Trophoblast cell (in vitro differentiated cells and primary cell): ENCODE measurements at regions not wholly inside any gene's neighbourhood (a gene's known extent, or its start where the extent isn't known, plus 50 kb on each side); places are given as distances from the start of the nearest gene placed in this dataset.
"Not testable (repeated sequence)": the region's sequence is repeated elsewhere in the genome, so short reads cannot be mapped to it uniquely, and the experiment has no call there.

Experiments
- DNase-seq, 2 donors: peaks; one replicate each; pipeline ENCODE4 v3.0.0-alpha.2; 2016
- H2AFZ ChIP-seq: 2 replicates; pipeline ENCODE4 v1.6.1; 2013; ENCODE audit warnings: low read length, moderate library complexity, mild to moderate bottlenecking; ENCODE audit not compliant: insufficient read depth, poor library complexity
- H2AK5ac ChIP-seq: 2 replicates; pipeline ENCODE4 v1.6.1; 2013; ENCODE audit warnings: mild to moderate bottlenecking, low read length
- H2BK120ac ChIP-seq: 2 replicates; pipeline ENCODE4 v1.6.1; 2013; ENCODE audit warnings: low read length, mild to moderate bottlenecking, moderate library complexity; ENCODE audit not compliant: insufficient read depth, poor library complexity
- H2BK12ac ChIP-seq: 2 replicates; pipeline ENCODE4 v1.6.1; 2013; ENCODE audit warnings: mild to moderate bottlenecking, low read length, moderate library complexity
- H2BK5ac ChIP-seq: 2 replicates; pipeline ENCODE4 v1.6.1; 2013; ENCODE audit warnings: low read length, low read depth, moderate library complexity, mild to moderate bottlenecking; ENCODE audit not compliant: poor library complexity
- H3K14ac ChIP-seq: 2 replicates; pipeline ENCODE4 v1.6.1; 2013; ENCODE audit warnings: mild to moderate bottlenecking, low read length
- H3K18ac ChIP-seq: 2 replicates; pipeline ENCODE4 v1.6.1; 2013; ENCODE audit warnings: mild to moderate bottlenecking, low read length
- H3K23ac ChIP-seq: 2 replicates; pipeline ENCODE4 v1.6.1; 2013; ENCODE audit warnings: low read length
- H3K27ac ChIP-seq: 2 replicates; pipeline ENCODE4 v1.5.1; 2013; ENCODE audit warnings: low read depth, mild to moderate bottlenecking, inconsistent platforms, low read length, moderate library complexity
- H3K27me3 ChIP-seq: 2 replicates; pipeline ENCODE4 v1.6.1; 2013; ENCODE audit warnings: inconsistent platforms, mild to moderate bottlenecking, low read length, moderate library complexity; ENCODE audit not compliant: insufficient read depth
- H3K36me3 ChIP-seq, 2 experiments: 1 replicate in 1 of 2; 2 replicates in 1 of 2; pipeline ENCODE4 v1.6.1; 2013; ENCODE audit warnings: low read length in 2 of 2, mild to moderate bottlenecking in 2 of 2, moderate library complexity in 1 of 2; ENCODE audit not compliant: insufficient read depth in 2 of 2, control insufficient read depth in 1 of 2
- H3K4ac ChIP-seq: 2 replicates; pipeline ENCODE4 v1.6.1; 2013; ENCODE audit warnings: low read depth, mild to moderate bottlenecking, low read length, moderate library complexity
- H3K4me1 ChIP-seq, 2 experiments: 1 replicate in 1 of 2; 2 replicates in 1 of 2; pipeline ENCODE4 v1.6.1; 2013; ENCODE audit warnings: low read length in 2 of 2, mild to moderate bottlenecking in 2 of 2, moderate library complexity in 1 of 2; ENCODE audit not compliant: insufficient read depth in 2 of 2, control insufficient read depth in 1 of 2
- H3K4me2 ChIP-seq: 2 replicates; pipeline ENCODE4 v1.6.1; 2013; ENCODE audit warnings: inconsistent platforms, mild to moderate bottlenecking, low read length, moderate library complexity
- H3K4me3 ChIP-seq: 2 replicates; pipeline ENCODE4 v1.5.1; 2013; ENCODE audit warnings: mild to moderate bottlenecking, low read depth, low read length, inconsistent platforms
- H3K79me1 ChIP-seq: one replicate; pipeline ENCODE4 v1.6.1; 2013; ENCODE audit warnings: low read length
- H3K79me2 ChIP-seq: 2 replicates; pipeline ENCODE4 v1.6.1; 2013; ENCODE audit warnings: low read length, mild to moderate bottlenecking; ENCODE audit not compliant: control insufficient read depth, insufficient read depth, poor library complexity
- H3K9ac ChIP-seq: 2 replicates; pipeline ENCODE4 v1.6.1; 2013; ENCODE audit warnings: mild to moderate bottlenecking, low read length
- H3K9me3 ChIP-seq: 2 replicates; pipeline ENCODE4 v1.6.1; 2013; ENCODE audit warnings: low read depth, mild to moderate bottlenecking, control low read depth, inconsistent platforms, low read length; ENCODE audit not compliant: insufficient read depth
- H4K12ac ChIP-seq: 2 replicates; pipeline ENCODE4 v1.6.1; 2013; ENCODE audit warnings: low read depth, mild to moderate bottlenecking, low read length, moderate library complexity
- H4K8ac ChIP-seq: 2 replicates; pipeline ENCODE4 v1.6.1; 2013; ENCODE audit warnings: low read depth, mild to moderate bottlenecking, low read length, moderate library complexity
- H4K91ac ChIP-seq: one replicate; pipeline ENCODE4 v1.6.1; 2013; ENCODE audit warnings: low read depth, mild to moderate bottlenecking, low read length, moderate library complexity
- WGBS: extraction: QIAGEN DNeasy Blood & Tissue Kit; methylation state at CpG from one replicate; pipeline ENCODE4 v1.1.7; 2013; ENCODE audit warnings: missing lambda C conversion rate; ENCODE audit not compliant: insufficient read length, insufficient coverage; ENCODE audit errors: extremely low coverage; 5-methylcytosine and 5-hydroxymethylcytosine counted together

DNA sequence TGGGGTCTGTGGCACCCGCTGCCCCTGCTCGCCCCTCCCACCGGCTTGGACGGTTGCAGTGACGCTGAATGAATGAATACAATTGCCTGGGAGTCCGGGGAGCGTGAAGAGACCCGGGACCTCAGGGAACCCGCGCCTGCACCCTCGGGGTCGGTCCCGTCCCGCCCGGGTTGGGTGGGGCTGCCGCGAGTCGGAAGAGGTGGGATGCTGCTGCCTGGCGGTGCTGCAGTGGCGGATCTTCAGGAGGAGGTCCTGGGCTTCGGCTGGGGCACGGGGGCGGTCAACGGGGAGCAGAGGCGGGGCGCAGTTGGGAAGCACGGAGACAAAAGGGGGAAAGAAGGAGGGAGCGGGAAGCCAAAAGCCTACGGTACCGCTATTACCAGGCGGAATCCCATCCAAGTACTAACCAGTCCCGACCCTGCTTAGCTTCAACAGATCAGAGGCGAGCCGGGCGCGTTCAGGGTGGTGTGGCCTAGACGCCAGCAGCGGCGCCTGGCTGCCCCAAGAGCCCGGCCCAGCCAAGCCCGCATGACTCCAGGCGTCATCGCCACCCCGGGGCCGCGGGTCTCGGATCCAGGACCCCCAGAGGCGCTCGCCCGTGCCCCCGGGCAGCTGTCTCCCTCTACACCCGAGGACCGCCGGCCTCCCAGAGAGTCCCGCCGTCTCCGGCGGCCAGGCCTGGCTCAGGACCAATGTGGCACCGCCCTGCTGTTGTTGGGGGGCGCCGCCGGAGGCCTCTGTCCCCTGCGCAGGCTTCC is 1612.3 kb downstream of the SPATA31A7 start:
- H3K79me2 ChIP-seq, H3K9ac ChIP-seq, H3K23ac ChIP-seq, H3K9me3 ChIP-seq, H2BK12ac ChIP-seq, H3K4me1 ChIP-seq, H3K36me3 ChIP-seq, H2BK5ac ChIP-seq, H2AK5ac ChIP-seq, H3K27ac ChIP-seq, H3K79me1 ChIP-seq: not testable (repeated sequence)
- WGBS, result no CpG with 5 or more reads among the region's 63 CpGs
- Histone ChIP-seq H4K12ac (peak overlapping the region; percentile 97), H3K4me2 (peak overlapping the region; percentile 52), H4K91ac (peak overlapping the region; percentile 95), H4K8ac (peak overlapping the region; percentile 99), H3K27me3 (peaks cover 40% of the 10 kb centered on the region), H3K4ac (peak overlapping the region; percentile 84), H2BK120ac (peak overlapping the region; percentile 91), H3K14ac (peak overlapping the region; percentile 98), H3K4me3 (peak overlapping the region; percentile 52), H2AFZ (peak overlapping the region; percentile 100), H3K18ac (peak overlapping the region; percentile 98)
- peak; percentile 24 to 57 for DNase-seq

DNA sequence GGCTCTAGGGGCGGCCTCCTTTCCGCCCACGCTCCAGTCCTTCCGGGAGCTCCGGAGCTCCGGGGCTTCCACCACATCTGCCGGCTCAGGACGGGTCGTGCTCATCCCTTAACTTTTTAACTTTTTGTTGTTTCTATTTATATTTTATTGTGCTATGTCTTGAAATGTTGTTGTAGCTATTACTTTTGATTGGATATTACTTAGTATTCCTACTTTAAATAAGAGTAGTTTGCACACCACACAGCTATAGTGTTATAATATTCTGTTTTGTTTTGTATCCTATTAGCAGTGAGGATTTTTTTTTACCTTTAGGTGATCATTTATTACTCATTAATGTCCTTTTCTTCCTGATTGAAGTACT is 1612.9 kb downstream of the SPATA31A7 start:
- H2BK12ac ChIP-seq, DNase-seq, H3K36me3 ChIP-seq, H3K4me1 ChIP-seq, H3K79me2 ChIP-seq, H3K23ac ChIP-seq, H3K4ac ChIP-seq, H2BK120ac ChIP-seq, H2AK5ac ChIP-seq, H3K79me1 ChIP-seq, H3K14ac ChIP-seq, H2BK5ac ChIP-seq, H4K91ac ChIP-seq, H3K27ac ChIP-seq, H3K9ac ChIP-seq, H3K18ac ChIP-seq: not testable (repeated sequence)
- Histone ChIP-seq H2AFZ (peak overlapping the region; percentile 100), H3K4me3 (peak overlapping the region; percentile 52), H4K8ac (peak overlapping the region; percentile 99), H3K4me2 (peak overlapping the region; percentile 52), H4K12ac (peak overlapping the region; percentile 97), H3K27me3 (peaks cover 40% of the 10 kb centered on the region), H3K9me3 (peaks cover 10% of the 10 kb centered on the region)
- no CpG with 5 or more reads among the region's 9 CpGs for WGBS

DNA sequence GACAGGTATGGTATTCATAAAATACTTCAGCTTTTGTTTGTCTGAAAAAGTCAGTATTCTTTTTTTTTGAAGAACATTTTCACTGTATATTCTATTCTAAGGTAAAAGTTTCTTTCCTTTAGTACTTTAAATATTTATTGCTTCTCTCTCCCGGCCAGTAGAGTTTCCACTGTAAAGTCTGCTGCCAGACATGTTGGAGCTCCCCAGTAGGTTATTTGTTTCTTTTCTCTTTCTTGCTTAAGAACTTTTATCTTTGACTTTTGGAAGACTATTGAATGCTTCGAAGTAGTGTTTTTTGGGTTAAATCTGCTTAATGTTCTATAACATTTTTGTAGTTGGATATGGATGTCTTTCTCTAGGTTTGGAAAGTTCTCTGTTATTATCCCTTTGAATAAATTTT is 1613.3 kb downstream of the SPATA31A7 start:
- H4K12ac ChIP-seq, H3K14ac ChIP-seq, H3K4me2 ChIP-seq, H4K91ac ChIP-seq, H2AK5ac ChIP-seq, H3K79me2 ChIP-seq, H3K23ac ChIP-seq, H4K8ac ChIP-seq, H2AFZ ChIP-seq, H3K79me1 ChIP-seq, H2BK12ac ChIP-seq, H3K27ac ChIP-seq, H2BK5ac ChIP-seq, H3K4me3 ChIP-seq, H3K4ac ChIP-seq, H3K18ac ChIP-seq, H3K9ac ChIP-seq, H3K4me1 ChIP-seq, H2BK120ac ChIP-seq, H3K36me3 ChIP-seq: not testable (repeated sequence)
- DNase-seq, result peak in 1 of 2 donors; percentile 7
- no CpG with 5 or more reads among the region's 2 CpGs for WGBS
- peaks cover 10% of the 10 kb centered on the region for H3K9me3 ChIP-seq
- peaks cover 40% of the 10 kb centered on the region for H3K27me3 ChIP-seq

DNA sequence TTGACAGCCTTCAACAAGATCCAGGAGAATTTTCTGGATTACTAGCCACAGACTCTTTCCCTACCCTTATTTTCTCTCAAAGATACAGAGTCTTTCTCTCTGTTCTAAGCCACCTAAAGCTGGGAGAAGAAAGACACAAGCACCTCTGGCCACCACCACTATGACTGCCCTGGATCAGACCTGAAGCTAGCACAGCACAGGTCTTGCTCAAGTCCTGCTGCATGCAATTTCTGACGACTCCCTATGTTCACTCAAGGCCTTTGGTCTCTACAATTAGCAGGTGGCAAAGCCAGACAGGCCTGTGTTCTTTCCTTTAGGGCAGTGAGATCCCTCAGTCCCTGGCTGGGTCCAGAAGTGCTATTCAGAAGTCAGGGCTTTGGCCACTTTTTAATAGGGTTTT is 1614.5 kb downstream of the SPATA31A7 start:
- H3K4me1 ChIP-seq, H2BK12ac ChIP-seq, H3K79me2 ChIP-seq, H3K18ac ChIP-seq, H3K14ac ChIP-seq, H3K4me3 ChIP-seq, H2AK5ac ChIP-seq, H3K27ac ChIP-seq, H2BK5ac ChIP-seq, H3K9me3 ChIP-seq, H3K36me3 ChIP-seq, H3K79me1 ChIP-seq, H2AFZ ChIP-seq, H3K4ac ChIP-seq, H4K12ac ChIP-seq, H3K9ac ChIP-seq, H3K4me2 ChIP-seq, H4K8ac ChIP-seq, DNase-seq, H3K23ac ChIP-seq, H2BK120ac ChIP-seq, H4K91ac ChIP-seq: not testable (repeated sequence)
- H3K27me3 ChIP-seq, result peaks cover 34% of the 10 kb centered on the region
- WGBS, result no CpG with 5 or more reads among the region's 1 CpG
